Activated T-cell treated with anti-CD3 and anti-CD28 coated beads, Interleukin-2, amount 50 U/mL, for 72 hours (primary cell): ENCODE measurements at regions not wholly inside any gene's neighbourhood (a gene's known extent, or its start where the extent isn't known, plus 50 kb on each side); places are given as distances from the start of the nearest gene placed in this dataset.

Source experiments
- ATAC-seq, 2 donors: fragments of 150-1000 bp; cut with Tn5 transposase; replicated peaks in 1 of 2; 2 replicates each; pipeline ENCODE4 v1.10.0; 2021; ENCODE audit warnings: moderate library complexity in 2 of 2, mild to moderate bottlenecking in 1 of 2
- DNase-seq, 2 donors: peaks; one replicate each; pipeline ENCODE4 v3.0.0; 2021 to 2022; ENCODE audit warnings: mixed read lengths in 1 of 2
- H3K27ac Mint-ChIP-seq: one replicate; pipeline ENCODE4 v1.8.0; 2022; ENCODE audit warnings: mild to moderate bottlenecking, moderate library complexity, mixed read lengths
- H3K27me3 Mint-ChIP-seq: one replicate; pipeline ENCODE4 v1.8.0; 2022; ENCODE audit warnings: low read depth, mixed read lengths
- H3K36me3 Mint-ChIP-seq, 2 donors: one replicate each; pipeline ENCODE4 v1.8.0; 2022; ENCODE audit warnings: mixed read lengths in 2 of 2, mild to moderate bottlenecking in 1 of 2; ENCODE audit not compliant: insufficient read depth in 2 of 2
- H3K4me1 Mint-ChIP-seq: one replicate; pipeline ENCODE4 v1.8.0; 2022; ENCODE audit warnings: low read depth, mixed read lengths
- H3K4me3 Mint-ChIP-seq, 2 donors: one replicate each; pipeline ENCODE4 v1.8.0; 2022; ENCODE audit warnings: mild to moderate bottlenecking in 2 of 2, mixed read lengths in 2 of 2, moderate library complexity in 2 of 2
- H3K9me3 Mint-ChIP-seq, 2 donors: one replicate each; pipeline ENCODE4 v1.8.0; 2022; ENCODE audit warnings: mixed read lengths in 2 of 2

GRCh38 chr19:31693131-31693932 is 344.1 kb upstream of the TSHZ3 start:
- H3K27me3 Mint-ChIP-seq, result no peaks in the 10 kb centered on the region
- DNase-seq, result no peak

DNA sequence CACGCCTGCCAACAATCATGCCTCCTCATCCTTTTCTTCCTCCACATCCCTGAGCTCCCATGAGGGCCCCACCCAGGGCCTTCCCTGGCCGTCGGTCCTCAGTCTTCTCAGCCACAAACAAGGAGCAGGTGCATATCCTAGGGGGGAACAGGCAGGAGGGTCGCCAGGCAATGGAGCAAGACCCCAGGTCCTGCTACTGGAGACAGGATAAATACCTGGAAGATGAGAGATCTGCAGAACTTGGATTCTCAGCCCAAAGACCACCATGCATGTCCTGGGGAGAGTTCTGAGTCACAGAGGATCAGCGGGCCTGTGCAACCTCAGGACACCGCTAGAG is 344.7 kb upstream of the TSHZ3 start:
- ATAC-seq (no peak), DNase-seq (no peak)
- Mint-ChIP-seq H3K27ac (no peak overlapping the region), H3K4me1 (no peaks in the 10 kb centered on the region), H3K36me3 (no peaks in the 10 kb centered on the region), H3K4me3 (no peak overlapping the region), H3K27me3 (no peaks in the 10 kb centered on the region), H3K9me3 (peaks cover 0 to 6% of the 10 kb centered on the region in 2 donors)

More at GRCh38 chr19:31693131-31693932, 344.1 kb upstream of the TSHZ3 start:
- H3K4me3 Mint-ChIP-seq, result no peak overlapping the region
- no peak for ATAC-seq
- H3K4me1 Mint-ChIP-seq, result no peaks in the 10 kb centered on the region
- no peaks in the 10 kb centered on the region for H3K36me3 Mint-ChIP-seq
- H3K27ac Mint-ChIP-seq, result no peak overlapping the region
- peaks cover 0 to 5% of the 10 kb centered on the region in 2 donors for H3K9me3 Mint-ChIP-seq

GRCh38 chr19:31694761-31695160 is 345.5 kb upstream of the TSHZ3 start:
- Mint-ChIP-seq H3K27me3 (no peaks in the 10 kb centered on the region), H3K36me3 (no peaks in the 10 kb centered on the region), H3K27ac (no peak overlapping the region), H3K4me3 (no peak overlapping the region), H3K9me3 (peaks cover 0 to 6% of the 10 kb centered on the region in 2 donors), H3K4me1 (no peaks in the 10 kb centered on the region)
- ATAC-seq (no peak), DNase-seq (no peak)

GRCh38 chr19:31699421-31699820 is 350.2 kb upstream of the TSHZ3 start:
- Mint-ChIP-seq H3K27me3 (no peaks in the 10 kb centered on the region), H3K4me1 (no peaks in the 10 kb centered on the region), H3K4me3 (no peak overlapping the region), H3K36me3 (peaks cover 0 to 2% of the 10 kb centered on the region in 2 donors), H3K9me3 (peaks cover 11 to 15% of the 10 kb centered on the region in 2 donors), H3K27ac (no peak overlapping the region)
- ATAC-seq (no peak), DNase-seq (no peak)

DNA sequence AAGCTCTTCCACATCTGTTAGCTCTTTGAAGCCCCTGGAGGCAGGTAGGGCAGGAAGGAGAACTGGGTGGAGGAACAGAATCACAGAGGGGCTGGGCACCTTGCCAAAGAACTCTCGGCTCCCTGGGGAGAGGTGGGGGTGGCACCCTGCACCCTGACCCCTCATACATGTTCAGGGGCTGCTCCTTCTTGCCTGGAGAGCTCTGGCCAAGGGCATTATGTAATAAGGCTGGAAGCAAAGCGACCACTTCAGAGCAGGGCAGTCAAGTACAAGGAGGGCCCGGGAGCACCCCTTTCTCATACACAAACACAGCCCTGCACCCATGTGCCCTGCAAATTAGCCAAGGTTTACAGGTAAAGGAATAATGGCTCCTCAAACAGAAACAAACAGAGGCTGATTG is 351.9 kb upstream of the TSHZ3 start:
- Mint-ChIP-seq H3K27ac (no peak overlapping the region), H3K4me3 (no peak overlapping the region), H3K4me1 (no peaks in the 10 kb centered on the region)

DNA sequence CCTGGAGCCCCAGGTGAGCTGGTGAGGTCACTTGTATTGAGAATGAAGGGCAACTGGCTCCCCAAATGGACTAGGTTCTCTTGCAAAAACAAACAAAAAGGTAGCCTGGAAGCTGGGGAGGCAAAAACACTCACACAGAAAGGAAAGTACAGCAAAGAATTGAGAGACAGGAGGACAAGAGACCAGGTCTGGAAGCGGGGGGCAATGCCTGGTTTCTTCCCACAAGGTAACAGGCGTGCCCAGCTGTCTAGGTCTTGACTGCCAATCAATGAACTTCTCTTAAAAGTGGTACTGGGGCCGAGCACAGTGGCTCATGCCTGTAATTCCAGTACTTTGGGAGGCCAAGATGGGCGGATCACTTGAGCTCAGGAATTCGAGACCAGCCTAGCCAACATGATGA is 356.4 kb upstream of the TSHZ3 start:
- Mint-ChIP-seq H3K27me3 (no peaks in the 10 kb centered on the region), H3K9me3 (peaks cover 10 to 12% of the 10 kb centered on the region in 2 donors), H3K4me3 (no peak overlapping the region), H3K36me3 (peaks cover 0 to 2% of the 10 kb centered on the region in 2 donors), H3K27ac (no peak overlapping the region), H3K4me1 (no peaks in the 10 kb centered on the region)
- ATAC-seq (no peak), DNase-seq (no peak)

More for the DNA sequence above, 351.9 kb upstream of the TSHZ3 start:
- no peak for ATAC-seq
- no peak for DNase-seq
- Mint-ChIP-seq H3K27me3 (no peaks in the 10 kb centered on the region), H3K36me3 (peaks cover 0 to 2% of the 10 kb centered on the region in 2 donors), H3K9me3 (peaks cover 12% of the 10 kb centered on the region in 2 donors)

GRCh38 chr19:31706131-31706530 is 356.9 kb upstream of the TSHZ3 start:
- DNase-seq, result no peak
- no peak for ATAC-seq
- Mint-ChIP-seq H3K9me3 (peaks cover 10 to 12% of the 10 kb centered on the region in 2 donors), H3K36me3 (peaks cover 0 to 2% of the 10 kb centered on the region in 2 donors), H3K4me3 (no peak overlapping the region), H3K4me1 (no peaks in the 10 kb centered on the region), H3K27ac (no peak overlapping the region), H3K27me3 (no peaks in the 10 kb centered on the region)

DNA sequence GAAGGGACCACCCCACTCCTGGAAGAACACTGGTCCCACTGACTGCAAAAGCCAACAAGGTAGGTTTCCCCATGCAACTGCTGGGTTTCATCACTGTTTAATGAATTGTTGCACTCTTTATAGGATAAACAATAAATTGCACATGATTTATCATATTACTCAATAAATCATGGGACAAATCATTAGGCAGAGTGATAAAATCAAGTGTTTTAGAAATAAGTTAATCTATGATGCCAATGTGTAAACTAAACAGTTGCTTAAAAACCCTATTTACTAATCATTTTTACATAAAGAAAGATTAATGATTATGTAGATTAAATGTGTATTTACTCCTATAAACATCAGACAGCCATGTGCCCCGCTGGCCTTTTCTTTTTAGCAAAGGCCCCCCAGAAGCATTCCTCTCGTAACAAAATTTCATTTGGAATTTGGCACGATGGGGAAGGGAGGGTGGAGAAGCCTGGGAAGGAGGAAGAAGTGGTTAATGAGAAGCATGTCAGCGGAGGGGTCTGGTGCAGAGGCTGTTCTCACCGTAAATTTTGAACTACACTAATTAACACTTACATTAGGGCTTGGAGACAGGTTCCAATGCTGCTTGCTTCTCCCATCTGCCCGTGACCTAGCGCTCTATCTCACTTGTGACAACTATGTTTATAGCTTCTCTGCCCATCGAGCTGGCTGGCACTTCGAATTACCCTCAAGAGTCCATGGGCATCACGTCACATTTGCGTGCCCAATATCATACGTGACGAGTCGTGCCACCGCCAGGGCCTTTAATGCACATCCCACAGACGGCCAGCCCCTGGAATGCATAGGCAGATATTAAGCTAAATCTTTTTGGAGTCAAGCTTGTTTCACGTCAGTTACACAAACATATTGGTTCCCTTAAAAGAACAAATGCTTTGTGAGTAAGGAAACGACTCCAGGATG is 357.7 kb upstream of the TSHZ3 start:
- Mint-ChIP-seq H3K4me3 (no peak overlapping the region), H3K27ac (no peak overlapping the region), H3K27me3 (no peaks in the 10 kb centered on the region), H3K4me1 (no peaks in the 10 kb centered on the region), H3K9me3 (peaks cover 8 to 14% of the 10 kb centered on the region in 2 donors), H3K36me3 (peaks cover 0 to 2% of the 10 kb centered on the region in 2 donors)
- DNase-seq (no peak), ATAC-seq (no peak)

DNA sequence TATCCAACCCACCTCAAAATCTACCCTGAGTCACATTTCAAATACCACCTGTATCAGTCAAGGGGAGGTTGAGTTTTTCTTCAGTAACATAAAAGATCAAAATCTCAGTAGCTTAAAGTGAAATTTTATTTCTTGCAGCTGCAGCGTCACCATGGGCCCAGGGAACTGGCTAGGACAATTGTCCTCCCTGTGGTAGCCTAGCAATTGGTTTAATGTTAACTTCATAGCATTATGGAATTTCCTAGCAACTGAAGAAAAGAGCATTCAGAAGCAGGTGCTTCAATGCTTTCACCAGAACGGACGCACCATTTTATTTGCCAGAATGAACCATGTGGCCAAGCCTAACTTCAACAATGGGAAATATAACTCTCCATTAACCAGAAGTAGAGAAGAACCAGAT is 359.3 kb upstream of the TSHZ3 start:
- Mint-ChIP-seq H3K9me3 (peaks cover under 1 to 5% of the 10 kb centered on the region in 2 donors), H3K27ac (no peak overlapping the region), H3K4me3 (no peak overlapping the region), H3K27me3 (no peaks in the 10 kb centered on the region), H3K36me3 (no peaks in the 10 kb centered on the region), H3K4me1 (no peaks in the 10 kb centered on the region)
- DNase-seq (no peak), ATAC-seq (no peak)

DNA sequence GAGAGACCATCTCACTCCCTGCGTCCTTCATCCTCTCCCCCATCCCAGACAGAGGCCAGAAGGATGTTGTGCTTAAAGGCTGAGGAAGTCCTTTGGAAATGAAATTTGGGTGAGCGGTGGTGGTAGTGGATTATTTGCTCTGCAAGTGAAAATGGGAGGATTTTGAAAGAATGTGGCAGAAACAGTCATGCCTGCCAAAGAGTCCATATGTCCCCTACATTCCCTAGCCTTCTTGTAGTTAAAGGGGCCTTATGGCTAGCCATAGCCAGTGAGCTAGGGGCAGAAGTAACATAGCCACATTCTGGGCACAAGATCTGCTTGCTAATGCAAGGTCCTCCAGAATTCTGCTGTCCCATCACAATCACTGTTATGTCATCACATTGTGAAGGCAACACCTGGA is 360.2 kb upstream of the TSHZ3 start:
- H3K27ac Mint-ChIP-seq, result no peak overlapping the region
- H3K27me3 Mint-ChIP-seq, result no peaks in the 10 kb centered on the region
- no peaks in the 10 kb centered on the region for H3K4me1 Mint-ChIP-seq
- no peak overlapping the region for H3K4me3 Mint-ChIP-seq
- DNase-seq (no peak), ATAC-seq (no peak)
- H3K9me3 Mint-ChIP-seq, result peaks cover 0 to 3% of the 10 kb centered on the region in 2 donors
- no peaks in the 10 kb centered on the region for H3K36me3 Mint-ChIP-seq

- Mint-ChIP-seq H3K9me3 (peaks cover 0 to 2% of the 10 kb centered on the region in 2 donors), H3K27me3 (no peaks in the 10 kb centered on the region), H3K36me3 (no peaks in the 10 kb centered on the region), H3K4me1 (no peaks in the 10 kb centered on the region), H3K4me3 (no peak overlapping the region), H3K27ac (no peak overlapping the region)
- DNase-seq (no peak), ATAC-seq (no peak)
Measured at GRCh38 chr19:31715249-31715945, 366.2 kb upstream of the TSHZ3 start.

DNA sequence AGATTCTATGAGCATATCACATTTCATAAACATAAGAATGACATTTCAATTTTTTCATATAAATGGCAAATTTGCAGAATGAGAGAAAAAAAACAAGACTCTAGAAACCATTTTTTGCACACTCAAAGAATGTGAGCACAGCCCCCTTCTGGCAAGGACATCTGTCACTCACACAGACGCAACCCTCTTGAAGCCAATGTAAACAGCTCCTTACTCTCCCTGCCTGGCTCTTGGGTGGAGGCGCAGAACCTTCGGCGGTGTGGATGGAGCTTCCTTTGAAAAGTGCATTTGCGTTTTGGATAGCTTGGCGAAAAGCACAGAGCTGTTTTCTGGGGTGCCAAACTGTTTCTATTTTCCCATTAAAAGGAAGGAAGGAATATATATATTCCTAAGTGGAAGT is 367.6 kb upstream of the TSHZ3 start:
- Mint-ChIP-seq H3K9me3 (peaks cover 0 to 1% of the 10 kb centered on the region in 2 donors), H3K4me3 (no peak overlapping the region), H3K27ac (no peak overlapping the region), H3K4me1 (no peaks in the 10 kb centered on the region), H3K27me3 (no peaks in the 10 kb centered on the region), H3K36me3 (no peaks in the 10 kb centered on the region)
- no peak for DNase-seq
- no peak for ATAC-seq
